ENCODE measurements at regions not wholly inside any gene's neighbourhood (a gene's known extent, or its start where the extent isn't known, plus 50 kb on each side); places are given as distances from the start of the nearest gene placed in this dataset.
"Not testable (repeated sequence)": the region's sequence is repeated elsewhere in the genome, so short reads cannot be mapped to it uniquely, and the experiment has no call there.

- DNase-seq (ENCODE audit: extremely low read depth in 1 of 11, low read depth in 9 of 11, low spot score in 4 of 11) = not testable (repeated sequence)
These were observed 128.1 kb downstream of the NBPF8 start for GRCh38 chr1:120542940-120543339.

- DNase-seq (ENCODE audit: extremely low read depth in 1 of 11, low read depth in 9 of 11, low spot score in 4 of 11) = not testable (repeated sequence)
These were observed 129.6 kb downstream of the NBPF8 start for GRCh38 chr1:120544434-120544833.

GRCh38 chr1:120550335-120550734 is 135.5 kb downstream of the NBPF8 start:
- DNase-seq (ENCODE audit: extremely low read depth in 1 of 11, low read depth in 9 of 11, low spot score in 4 of 11) = not testable (repeated sequence)

GRCh38 chr1:120552190-120552589 is 137.4 kb downstream of the NBPF8 start:
- DNase-seq (ENCODE audit: extremely low read depth in 1 of 11, low read depth in 9 of 11, low spot score in 4 of 11) = not testable (repeated sequence)

DNA sequence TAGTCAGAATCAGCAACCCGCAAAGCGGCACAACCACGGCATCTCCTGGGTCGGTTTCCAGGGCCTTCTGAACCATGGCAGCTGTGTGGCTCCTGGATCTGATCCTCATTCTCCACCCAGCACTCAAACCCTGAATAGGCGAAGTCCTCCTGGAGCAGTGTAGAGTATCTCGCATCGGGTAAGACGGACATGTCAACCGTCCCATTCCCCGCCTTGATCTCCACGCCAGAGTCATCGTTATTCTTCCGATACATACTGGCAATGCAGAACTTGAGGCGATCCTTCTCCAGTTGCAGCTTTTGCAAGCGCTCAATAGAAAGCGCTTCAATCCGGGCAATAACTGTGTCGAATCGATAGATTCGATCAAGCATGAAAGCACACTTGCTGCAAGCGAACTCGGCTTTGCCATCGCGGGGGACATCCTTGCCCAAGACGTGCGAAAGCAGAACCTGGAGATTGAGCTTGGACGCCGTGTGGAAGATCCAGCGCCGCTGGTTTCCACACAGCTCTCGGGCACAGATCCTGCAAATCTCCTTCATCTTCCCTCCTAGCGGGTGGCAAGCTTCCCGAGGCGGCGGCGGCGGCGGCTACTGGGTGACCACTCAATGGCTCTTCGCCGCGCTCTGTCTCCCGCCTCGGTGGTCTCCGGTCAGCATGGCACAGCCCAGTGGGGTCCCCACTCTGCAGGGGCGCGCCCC is 142.9 kb downstream of the NBPF8 start:
- peak in 1 of 11 donors; percentile 10 for DNase-seq (ENCODE audit: extremely low read depth in 1 of 11, low read depth in 9 of 11, low spot score in 4 of 11)

- DNase-seq (ENCODE audit: extremely low read depth in 1 of 11, low read depth in 9 of 11, low spot score in 4 of 11) = peak; percentile 21 to 67 (median 50)
These were observed 143.6 kb downstream of the NBPF8 start for GRCh38 chr1:120558303-120559060.

DNA sequence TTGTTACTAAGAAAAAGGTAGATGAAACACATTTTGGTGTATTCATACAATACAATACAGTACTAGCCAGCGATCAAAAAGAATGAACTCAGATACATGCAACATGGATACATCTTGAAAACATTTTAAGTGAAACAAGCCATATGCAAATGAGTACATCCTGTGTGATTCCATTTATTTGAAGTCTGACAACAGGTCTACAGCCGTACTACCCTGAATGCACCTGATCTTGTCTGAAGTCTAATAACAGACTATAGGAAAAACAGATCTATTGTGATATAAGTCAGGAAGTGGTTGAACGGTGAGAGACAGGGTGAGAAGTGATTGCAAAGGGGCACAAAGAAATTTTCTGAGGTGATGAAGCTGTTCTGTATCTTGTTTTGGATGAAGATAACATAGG is 146.9 kb downstream of the NBPF8 start:
- not testable (repeated sequence) for DNase-seq (ENCODE audit: extremely low read depth in 1 of 11, low read depth in 9 of 11, low spot score in 4 of 11)

GRCh38 chr1:120565396-120565795 is 150.6 kb downstream of the NBPF8 start:
- DNase-seq (ENCODE audit: extremely low read depth in 1 of 11, low read depth in 9 of 11, low spot score in 4 of 11) = not testable (repeated sequence)

DNA sequence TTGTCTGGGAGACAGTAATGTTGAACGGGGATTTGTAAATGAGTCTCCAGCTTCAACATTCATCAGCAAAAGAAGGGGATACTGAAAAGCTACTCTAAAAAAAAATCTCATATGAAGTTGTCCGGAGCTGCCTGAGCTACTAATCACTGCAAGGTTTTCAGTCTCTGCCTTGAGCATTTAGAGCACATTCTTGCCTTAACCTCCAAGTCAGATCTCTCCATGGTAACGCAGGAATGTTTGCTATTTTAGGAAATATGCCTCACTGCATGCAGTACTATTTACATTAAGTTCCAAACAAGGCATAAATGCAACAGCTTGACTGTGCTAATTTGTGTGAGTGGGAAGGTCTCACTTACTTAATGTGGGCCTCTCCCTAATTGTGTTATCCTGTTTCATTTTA is 152.8 kb downstream of the NBPF8 start:
- not testable (repeated sequence) for DNase-seq (ENCODE audit: extremely low read depth in 1 of 11, low read depth in 9 of 11, low spot score in 4 of 11)

GRCh38 chr1:120575201-120575600 is 148.5 kb upstream of the NBPF26 start:
- DNase-seq (ENCODE audit: extremely low read depth in 1 of 11, low read depth in 9 of 11, low spot score in 4 of 11) = not testable (repeated sequence)

DNA sequence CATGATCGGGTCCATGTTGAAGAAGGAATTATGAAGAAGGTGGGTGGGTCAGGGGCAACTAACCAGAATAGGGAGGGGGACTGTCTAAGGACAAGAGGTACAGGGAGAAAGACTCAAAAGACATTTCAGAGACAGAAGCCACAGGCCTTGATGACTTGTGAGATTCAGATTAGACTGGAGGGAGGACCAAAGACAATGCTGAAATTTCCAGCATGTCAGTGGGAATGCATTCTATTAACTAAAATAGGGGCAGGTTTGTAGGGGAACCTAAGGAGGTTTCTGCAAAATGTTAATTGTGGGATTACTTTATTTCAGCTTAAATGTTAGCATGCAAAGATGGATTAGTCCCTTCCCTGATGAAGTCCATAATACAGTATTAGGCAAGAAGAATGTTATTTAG is 141.6 kb upstream of the NBPF26 start:
- DNase-seq (ENCODE audit: extremely low read depth in 1 of 11, low read depth in 9 of 11, low spot score in 4 of 11) = not testable (repeated sequence)

- DNase-seq (ENCODE audit: extremely low read depth in 1 of 11, low read depth in 9 of 11, low spot score in 4 of 11) = not testable (repeated sequence)
These were observed 137.7 kb upstream of the NBPF26 start for GRCh38 chr1:120586053-120586452.

DNA sequence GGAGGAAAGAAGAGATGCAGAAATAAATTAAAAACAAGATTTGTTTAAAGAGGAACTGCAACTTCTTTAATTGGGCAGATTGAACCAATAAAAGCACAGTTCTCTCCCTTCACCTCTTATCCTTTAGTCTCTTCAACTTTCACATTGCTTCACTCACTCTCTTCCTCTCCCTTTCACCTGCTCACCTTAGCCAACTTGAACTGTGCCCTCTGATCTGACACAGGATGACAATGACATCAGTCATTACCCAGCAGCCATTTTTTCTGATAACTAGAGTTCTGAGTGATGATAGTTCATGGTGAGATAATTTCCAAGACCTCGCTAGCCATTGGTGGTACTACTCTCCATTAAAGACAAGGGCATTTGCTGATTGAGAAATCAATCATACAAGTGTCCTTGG is 134.9 kb upstream of the NBPF26 start:
- not testable (repeated sequence) for DNase-seq (ENCODE audit: extremely low read depth in 1 of 11, low read depth in 9 of 11, low spot score in 4 of 11)

DNA sequence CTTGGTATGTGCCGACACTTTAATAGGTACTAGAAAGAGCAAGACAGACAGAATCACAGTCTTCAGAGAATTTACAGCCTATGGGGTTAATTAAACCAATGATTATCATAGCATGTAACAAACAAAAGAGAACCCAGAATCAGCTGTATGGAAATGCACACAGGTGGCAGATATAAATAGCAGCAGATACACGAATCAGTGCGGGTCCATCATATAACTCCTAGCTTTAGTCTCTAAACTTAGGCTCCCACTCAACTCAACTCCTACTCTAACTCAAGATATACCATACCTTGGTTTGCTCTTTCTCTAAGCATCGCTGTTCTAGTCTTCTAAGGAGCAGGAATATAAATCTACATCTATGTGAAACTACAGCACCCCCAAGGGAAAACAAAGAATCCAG is 132.0 kb upstream of the NBPF26 start:
- DNase-seq (ENCODE audit: extremely low read depth in 1 of 11, low read depth in 9 of 11, low spot score in 4 of 11) = not testable (repeated sequence)

DNA sequence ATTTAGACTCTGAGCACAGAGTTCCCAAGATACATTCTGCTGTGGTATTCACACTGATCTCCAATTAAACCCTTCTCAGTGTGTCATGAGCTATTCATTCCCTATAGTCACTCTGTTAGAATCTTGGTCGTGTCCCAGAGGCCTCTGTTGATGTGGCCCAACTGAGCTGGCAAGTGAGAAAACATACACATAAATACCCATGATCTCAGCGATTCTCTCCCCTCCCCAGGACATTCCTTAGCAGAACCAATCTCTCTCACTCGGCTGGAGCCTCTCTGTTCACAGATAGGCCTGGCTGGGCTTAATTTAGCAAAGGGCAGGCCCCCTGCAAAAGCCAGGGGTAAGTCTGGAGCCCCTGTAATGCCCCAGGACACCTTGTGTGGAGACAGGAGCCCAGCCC is 130.8 kb upstream of the NBPF26 start:
- not testable (repeated sequence) for DNase-seq (ENCODE audit: extremely low read depth in 1 of 11, low read depth in 9 of 11, low spot score in 4 of 11)

- not testable (repeated sequence) for DNase-seq (ENCODE audit: extremely low read depth in 1 of 11, low read depth in 9 of 11, low spot score in 4 of 11)
These were observed 130.1 kb upstream of the NBPF26 start for GRCh38 chr1:120593648-120594047.

DNA sequence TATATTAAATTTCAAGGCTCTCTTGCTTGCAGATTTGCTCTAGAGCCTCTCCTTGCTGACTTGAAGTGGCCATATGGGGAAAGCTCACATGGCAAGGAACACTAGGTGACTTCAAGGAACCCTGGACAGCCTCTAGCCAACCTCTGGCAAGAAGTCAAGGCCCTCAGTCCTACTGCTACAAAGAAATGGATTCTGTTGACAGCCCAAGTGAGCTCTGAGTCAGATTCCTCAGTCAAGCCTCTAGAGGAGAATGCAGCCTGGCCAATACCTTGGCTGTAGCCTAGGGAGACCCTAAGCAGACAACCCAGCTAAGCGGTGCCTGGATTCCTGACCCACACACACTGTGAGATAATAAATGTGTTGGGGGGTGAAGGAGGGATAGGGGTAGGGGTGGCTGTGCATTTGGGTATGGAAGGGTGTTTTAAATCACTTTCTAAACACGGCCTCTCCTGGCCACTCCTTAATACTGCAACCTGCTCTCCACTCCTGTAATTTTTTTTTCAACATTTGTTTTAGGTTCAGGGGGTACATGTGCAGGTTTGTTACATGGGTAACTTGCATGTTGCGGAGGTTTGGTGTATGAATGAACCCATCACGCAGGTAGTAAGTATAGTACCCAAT is 125.3 kb upstream of the NBPF26 start:
- DNase-seq (ENCODE audit: extremely low read depth in 1 of 11, low read depth in 9 of 11, low spot score in 4 of 11) = not testable (repeated sequence)

GRCh38 chr1:120599511-120599910 is 124.2 kb upstream of the NBPF26 start:
- not testable (repeated sequence) for DNase-seq (ENCODE audit: extremely low read depth in 1 of 11, low read depth in 9 of 11, low spot score in 4 of 11)

- DNase-seq (ENCODE audit: extremely low read depth in 1 of 11, low read depth in 9 of 11, low spot score in 4 of 11) = not testable (repeated sequence)
These were observed 123.2 kb upstream of the NBPF26 start for GRCh38 chr1:120600442-120601041.

GRCh38 chr1:120607882-120608281 is 115.9 kb upstream of the NBPF26 start:
- not testable (repeated sequence) for DNase-seq (ENCODE audit: extremely low read depth in 1 of 11, low read depth in 9 of 11, low spot score in 4 of 11)
